Astrocyte of the cerebellum (primary cell): ENCODE measurements at regions not wholly inside any gene's neighbourhood (a gene's known extent, or its start where the extent isn't known, plus 50 kb on each side); places are given as distances from the start of the nearest gene placed in this dataset.

Experiments
- DNase-seq: peaks from one replicate; pipeline ENCODE4 v3.0.0-alpha.2; 2011; ENCODE audit warnings: low read depth
- H3K4me3 ChIP-seq: 2 replicates; pipeline ENCODE4 v1.5.1; 2011; ENCODE audit warnings: mild to moderate bottlenecking, low read depth, low read length, moderate library complexity
- CTCF ChIP-seq: IDR thresholded peaks from 2 replicates; pipeline ENCODE4 v1.5.1; 2012; ENCODE audit warnings: low read length, low read depth, moderate library complexity, mild to moderate bottlenecking; ENCODE audit errors: missing control alignments
- in situ Hi-C: cut with HindIII; loops from 2 replicates; pipeline ENCODE4 v1.10.0; 2017; ENCODE audit warnings: low sequenced_read_pairs

GRCh38 chr2:12170121-12170520 lies 423.7 kb downstream of the LPIN1 start:
- no peak overlapping the region for H3K4me3 ChIP-seq
- TF ChIP-seq CTCF, result no peak
- in situ Hi-C loops, result loop anchor here (25.0 kb wide), 1 partner anchor 308 kb away; no protein-coding TSS in a partner anchor
- DNase-seq, result no peak

- no peak for DNase-seq
- in situ Hi-C loops, result loop anchor here (25.0 kb wide), 1 partner anchor 311 kb away; no protein-coding TSS in a partner anchor
- H3K4me3 ChIP-seq, result no peak overlapping the region
- TF ChIP-seq CTCF, result peak; percentile 60
Observed at GRCh38 chr2:12173271-12173942, 427.0 kb downstream of the LPIN1 start.

GRCh38 chr2:12173943-12174340 lies 427.5 kb downstream of the LPIN1 start:
- H3K4me3 ChIP-seq, result no peak overlapping the region
- DNase-seq, result no peak
- TF ChIP-seq CTCF, result no peak
- in situ Hi-C loops, result loop anchor here (25.0 kb wide), 1 partner anchor 312 kb away; no protein-coding TSS in a partner anchor

- no peak for DNase-seq
- TF ChIP-seq CTCF, result no peak
- in situ Hi-C loops, result no loop called here
Observed at GRCh38 chr2:12175323-12175722, 428.9 kb downstream of the LPIN1 start.

GRCh38 chr2:12176623-12177454 lies 430.4 kb downstream of the LPIN1 start:
- DNase-seq, result peak; percentile 31
- H3K4me3 ChIP-seq, result no peak overlapping the region
- in situ Hi-C loops, result no loop called here
- TF ChIP-seq CTCF, result no peak

More at GRCh38 chr2:12175323-12175722, 428.9 kb downstream of the LPIN1 start:
- H3K4me3 ChIP-seq, result no peak overlapping the region

GRCh38 chr2:12177455-12178288 lies 431.2 kb downstream of the LPIN1 start:
- DNase-seq, result peak; percentile 24
- TF ChIP-seq CTCF, result no peak
- in situ Hi-C loops, result no loop called here
- no peak overlapping the region for H3K4me3 ChIP-seq
